BE2C (cell line): ENCODE measurements at regions not wholly inside any gene's neighbourhood (a gene's known extent, or its start where the extent isn't known, plus 50 kb on each side); places are given as distances from the start of the nearest gene placed in this dataset.

ENCODE experiments used
- DNase-seq: peaks from one replicate; pipeline ENCODE4 v3.0.0-alpha.2; 2020
- H3K27me3 ChIP-seq: fragments of 250-450 bp; sonication (Bioruptor Pico); 2 replicates; pipeline ENCODE4 v1.5.1; 2020; ENCODE audit warnings: mild to moderate bottlenecking
- H3K36me3 ChIP-seq: fragments of 250-450 bp; sonication (Bioruptor Pico); 2 replicates; pipeline ENCODE4 v1.5.1; 2020; ENCODE audit warnings: mild to moderate bottlenecking
- H3K4me1 ChIP-seq: fragments of 250-450 bp; sonication (Bioruptor Pico); 2 replicates; pipeline ENCODE4 v1.5.1; 2020
- H3K4me3 ChIP-seq: 2 replicates; pipeline ENCODE4 v1.5.1; 2011; ENCODE audit warnings: low read depth, low read length
- H3K9me3 ChIP-seq: fragments of 250-450 bp; sonication (Bioruptor Pico); 2 replicates; pipeline ENCODE4 v1.5.1; 2020
- CTCF ChIP-seq: IDR thresholded peaks from 2 replicates; pipeline ENCODE4 v1.5.1; 2012; ENCODE audit warnings: mild to moderate bottlenecking, low read depth, low read length

- DNase-seq, result no peak
- TF ChIP-seq CTCF, result no peak
- no peaks in the 10 kb centered on the region; the same call in 1 of the 2 replicates for H3K27me3 ChIP-seq
- H3K9me3 ChIP-seq, result no peaks in the 10 kb centered on the region
- H3K36me3 ChIP-seq, result no peaks in the 10 kb centered on the region
- H3K4me1 ChIP-seq, result no peaks in the 10 kb centered on the region
- H3K4me3 ChIP-seq, result no peak overlapping the region
These were observed 136.8 kb upstream of the NTF3 start for GRCh38 chr12:5295151-5295550.

GRCh38 chr12:5295996-5296395 lies 135.9 kb upstream of the NTF3 start:
- H3K9me3 ChIP-seq, result no peaks in the 10 kb centered on the region
- no peaks in the 10 kb centered on the region for H3K4me1 ChIP-seq
- no peaks in the 10 kb centered on the region; the same call in 1 of the 2 replicates for H3K27me3 ChIP-seq
- no peak for DNase-seq
- no peak for TF ChIP-seq CTCF
- no peaks in the 10 kb centered on the region for H3K36me3 ChIP-seq
- no peak overlapping the region for H3K4me3 ChIP-seq

GRCh38 chr12:5301539-5301938 lies 130.4 kb upstream of the NTF3 start:
- no peaks in the 10 kb centered on the region for H3K4me1 ChIP-seq
- H3K27me3 ChIP-seq, result no peaks in the 10 kb centered on the region
- DNase-seq, result no peak
- H3K4me3 ChIP-seq, result no peak overlapping the region
- no peaks in the 10 kb centered on the region for H3K36me3 ChIP-seq
- no peaks in the 10 kb centered on the region for H3K9me3 ChIP-seq
- no peak for TF ChIP-seq CTCF

GRCh38 chr12:5305425-5305824 lies 126.5 kb upstream of the NTF3 start:
- H3K27me3 ChIP-seq, result no peaks in the 10 kb centered on the region
- no peaks in the 10 kb centered on the region for H3K4me1 ChIP-seq
- no peaks in the 10 kb centered on the region for H3K9me3 ChIP-seq
- no peak for TF ChIP-seq CTCF
- no peak overlapping the region for H3K4me3 ChIP-seq
- DNase-seq, result no peak
- no peaks in the 10 kb centered on the region for H3K36me3 ChIP-seq

- DNase-seq, result no peak
- Histone ChIP-seq H3K4me1 (no peaks in the 10 kb centered on the region), H3K27me3 (no peaks in the 10 kb centered on the region), H3K4me3 (no peak overlapping the region), H3K36me3 (no peaks in the 10 kb centered on the region), H3K9me3 (no peaks in the 10 kb centered on the region)
- no peak for TF ChIP-seq CTCF
These were observed 125.9 kb upstream of the NTF3 start for GRCh38 chr12:5305886-5306545.

- H3K9me3 ChIP-seq, result no peaks in the 10 kb centered on the region
- no peak for TF ChIP-seq CTCF
- no peak overlapping the region for H3K4me3 ChIP-seq
- no peaks in the 10 kb centered on the region for H3K27me3 ChIP-seq
- no peaks in the 10 kb centered on the region for H3K36me3 ChIP-seq
- no peak for DNase-seq
- no peaks in the 10 kb centered on the region for H3K4me1 ChIP-seq
These were observed 124.8 kb upstream of the NTF3 start for GRCh38 chr12:5307065-5307464.
